Sigmoid colon (tissue), 6 donors: ENCODE measurements at regions not wholly inside any gene's neighbourhood (a gene's known extent, or its start where the extent isn't known, plus 50 kb on each side); places are given as distances from the start of the nearest gene placed in this dataset.
"Not testable (repeated sequence)": the region's sequence is repeated elsewhere in the genome, so short reads cannot be mapped to it uniquely, and the experiment has no call there.

Source experiments
- DNase-seq: peaks from one replicate; pipeline ENCODE4 v3.0.0-alpha.2; 2019
- H3K27ac ChIP-seq, 4 donors: fragments of 200-600 bp; sonication (generic); one replicate each; pipeline ENCODE4 v1.5.1; 2016 to 2019; ENCODE audit warnings: mild to moderate bottlenecking in 1 of 4
- H3K27me3 ChIP-seq, 3 donors: fragments of 200-600 bp; sonication (generic); one replicate each; pipeline ENCODE4 v1.5.1; 2019; ENCODE audit warnings: mild to moderate bottlenecking in 1 of 3
- H3K36me3 ChIP-seq, 4 donors: fragments of 200-600 bp; sonication (generic); one replicate each; pipeline ENCODE4 v1.5.1; 2016 to 2019
- H3K4me1 ChIP-seq, 4 donors: fragments of 200-600 bp; sonication (generic); one replicate each; pipeline ENCODE4 v1.5.1; 2017 to 2019
- H3K4me3 ChIP-seq, 4 donors: fragments of 200-600 bp; sonication (generic); one replicate each; pipeline ENCODE4 v1.5.1; 2017 to 2019; ENCODE audit warnings: mild to moderate bottlenecking in 2 of 4, moderate library complexity in 1 of 4
- H3K9me3 ChIP-seq, 4 donors: fragments of 200-600 bp in 3 of 4; sonication (generic) in 3 of 4; one replicate each; pipeline versions ENCODE4 v1.5.1 to v1.6.1; 2013 to 2019
- CTCF ChIP-seq, 4 experiments: fragments of 450-650 bp in 3 of 4; fragments of 200-600 bp in 1 of 4; IDR thresholded peaks; one replicate each; pipeline ENCODE4 v1.5.1; 2016 to 2019; ENCODE audit warnings: antibody characterized with exemption in 4 of 4, mild to moderate bottlenecking in 3 of 4, moderate library complexity in 2 of 4
- EP300 ChIP-seq, 4 donors: sonication (generic); formaldehyde crosslinking; IDR thresholded peaks; one replicate each; pipeline ENCODE4 v1.6.1; 2017; ENCODE audit warnings: antibody characterized with exemption in 4 of 4
- POLR2A ChIP-seq, 2 donors: fragments of 450-650 bp; IDR thresholded peaks; one replicate each; pipeline ENCODE4 v1.6.1; 2016; ENCODE audit warnings: antibody characterized with exemption in 2 of 2, mild to moderate bottlenecking in 2 of 2, moderate library complexity in 2 of 2
- POLR2AphosphoS5 ChIP-seq, 4 donors: sonication (generic); formaldehyde crosslinking; IDR thresholded peaks; one replicate each; pipeline ENCODE4 v1.6.1; 2017; ENCODE audit warnings: antibody characterized with exemption in 4 of 4
- WGBS, 2 donors: extraction: QIAGEN DNeasy Blood & Tissue Kit; methylation state at CpG; one replicate each; pipeline ENCODE4 v1.1.7; 2013; 5-methylcytosine and 5-hydroxymethylcytosine counted together
- intact Hi-C: fragments of 100-400 bp; cut with DNase I; formaldehyde crosslinking; loops from one replicate; pipeline ENCODE4 v1.15.1; 2023
- donor health status: healthy with polysubstance abuse.
- donor health status: healthy.

GRCh38 chr9:16294133-16294770 lies 576.2 kb downstream of the BNC2 start:
- H3K36me3 ChIP-seq, result no peaks in the 10 kb centered on the region
- peaks cover 0 to 4% (median 2%) of the 10 kb centered on the region in 4 donors for H3K9me3 ChIP-seq
- no peak overlapping the region for H3K4me3 ChIP-seq
- H3K27ac ChIP-seq, result no peak overlapping the region
- DNase-seq, result no peak
- peaks cover 0 to 13% (median 10%) of the 10 kb centered on the region in 4 donors for H3K4me1 ChIP-seq
- WGBS, 2 donors, result 78 to 89% methylated on average over 7 of the region's 7 CpGs
- TF ChIP-seq EP300 (IDR thresholded peaks at IDR 0.05) (no peak), POLR2A (IDR thresholded peaks at IDR 0.05) (no peak)
- no peaks in the 10 kb centered on the region for H3K27me3 ChIP-seq
- intact Hi-C loops, result no loop called here

GRCh38 chr9:16294940-16295339 lies 575.5 kb downstream of the BNC2 start:
- H3K4me3 ChIP-seq, intact Hi-C loops, H3K27me3 ChIP-seq, H3K36me3 ChIP-seq, H3K27ac ChIP-seq, H3K9me3 ChIP-seq, DNase-seq: not testable (repeated sequence)
- peaks cover 0 to 13% (median 10%) of the 10 kb centered on the region in 4 donors for H3K4me1 ChIP-seq
- 83% methylated on average over 5 of the region's 5 CpGs for WGBS, 2 donors

GRCh38 chr9:16299368-16299767 lies 571.1 kb downstream of the BNC2 start:
- WGBS, 2 donors, result 56 to 82% methylated on average over 3 of the region's 3 CpGs
- not testable (repeated sequence) for H3K36me3 ChIP-seq

GRCh38 chr9:16303506-16303905 lies 567.0 kb downstream of the BNC2 start:
- Histone ChIP-seq H3K36me3 (no peaks in the 10 kb centered on the region), H3K4me1 (no peaks in the 10 kb centered on the region), H3K27ac (no peak overlapping the region), H3K27me3 (no peaks in the 10 kb centered on the region), H3K4me3 (no peak overlapping the region), H3K9me3 (no peaks in the 10 kb centered on the region)
- intact Hi-C loops, result no loop called here
- WGBS, 2 donors, result 89 to 92% methylated on average over 6 of the region's 6 CpGs
- DNase-seq, result no peak
- TF ChIP-seq POLR2AphosphoS5 (IDR thresholded peaks at IDR 0.05), result no peak
- no peak for TF ChIP-seq POLR2A (IDR thresholded peaks at IDR 0.05)
- TF ChIP-seq CTCF (IDR thresholded peaks at IDR 0.05), result no peak
- no peak for TF ChIP-seq EP300 (IDR thresholded peaks at IDR 0.05)

More at GRCh38 chr9:16299368-16299767, 571.1 kb downstream of the BNC2 start:
- H3K4me1 ChIP-seq, DNase-seq, intact Hi-C loops, H3K27me3 ChIP-seq, H3K4me3 ChIP-seq, H3K27ac ChIP-seq, H3K9me3 ChIP-seq: not testable (repeated sequence)

GRCh38 chr9:16304301-16304700 lies 566.2 kb downstream of the BNC2 start:
- intact Hi-C loops, result no loop called here

GRCh38 chr9:16306586-16306985 lies 563.9 kb downstream of the BNC2 start:
- no peak for TF ChIP-seq CTCF (IDR thresholded peaks at IDR 0.05)
- no peak for TF ChIP-seq EP300 (IDR thresholded peaks at IDR 0.05)
- TF ChIP-seq POLR2AphosphoS5 (IDR thresholded peaks at IDR 0.05), result no peak
- TF ChIP-seq POLR2A (IDR thresholded peaks at IDR 0.05), result no peak
- Histone ChIP-seq H3K4me1 (peaks cover 0 to 23% (median 19%) of the 10 kb centered on the region in 4 donors), H3K27me3 (no peaks in the 10 kb centered on the region), H3K4me3 (no peak overlapping the region), H3K36me3 (no peaks in the 10 kb centered on the region), H3K9me3 (no peaks in the 10 kb centered on the region), H3K27ac (no peak overlapping the region)
- intact Hi-C loops, result no loop called here
- DNase-seq, result no peak
- 92 to 93% methylated on average over 3 of the region's 3 CpGs for WGBS, 2 donors

More at GRCh38 chr9:16304301-16304700, 566.2 kb downstream of the BNC2 start:
- H3K27ac ChIP-seq, result no peak overlapping the region
- no peak for DNase-seq
- no peaks in the 10 kb centered on the region for H3K36me3 ChIP-seq
- no peak overlapping the region for H3K4me3 ChIP-seq
- H3K9me3 ChIP-seq, result no peaks in the 10 kb centered on the region
- H3K27me3 ChIP-seq, result no peaks in the 10 kb centered on the region
- peaks cover 0 to 2% (median 1%) of the 10 kb centered on the region in 4 donors for H3K4me1 ChIP-seq
- 56 to 63% methylated on average over 3 of the region's 3 CpGs for WGBS, 2 donors
- no peak for TF ChIP-seq POLR2A (IDR thresholded peaks at IDR 0.05)
- no peak for TF ChIP-seq CTCF (IDR thresholded peaks at IDR 0.05)
- no peak for TF ChIP-seq POLR2AphosphoS5 (IDR thresholded peaks at IDR 0.05)
- no peak for TF ChIP-seq EP300 (IDR thresholded peaks at IDR 0.05)
